Prostate gland (tissue), 1 donor: ENCODE measurements at regions not wholly inside any gene's neighbourhood (a gene's known extent, or its start where the extent isn't known, plus 50 kb on each side); places are given as distances from the start of the nearest gene placed in this dataset.

Experiments
- POLR2A ChIP-seq: fragments of 450-650 bp; IDR thresholded peaks from one replicate; pipeline ENCODE4 v1.6.1; 2016; ENCODE audit warnings: antibody characterized with exemption, mild to moderate bottlenecking
- POLR2AphosphoS5 ChIP-seq: sonication (generic); formaldehyde crosslinking; IDR thresholded peaks from one replicate; pipeline ENCODE4 v1.6.1; 2017; ENCODE audit warnings: antibody characterized with exemption

- no peak for TF ChIP-seq POLR2A
- TF ChIP-seq POLR2AphosphoS5: no peak
Measured at GRCh38 chr4:164056426-164057142, 562.1 kb downstream of the TMA16 start.
